HG02642 (cell line): ENCODE measurements at regions not wholly inside any gene's neighbourhood (a gene's known extent, or its start where the extent isn't known, plus 50 kb on each side); places are given as distances from the start of the nearest gene placed in this dataset.
A peak's percentile ranks its signal among the peaks of the same experiment; 100 is the strongest.
"Not testable (repeated sequence)": the region's sequence is repeated elsewhere in the genome, so short reads cannot be mapped to it uniquely, and the experiment has no call there.

Experiments
- ATAC-seq: cut with Tn5 transposase; IDR thresholded peaks from one replicate; pipeline ENCODE4 v1.9.1; 2021; ENCODE audit warnings: mild to moderate bottlenecking; ENCODE audit not compliant: unreplicated experiment, poor library complexity

- ATAC-seq, result no peak
Measured at GRCh38 chr3:25894101-25894500, 104.2 kb downstream of the OXSM start.

- no peak for ATAC-seq
Measured at GRCh38 chr3:25895031-25895430, 105.1 kb downstream of the OXSM start.

GRCh38 chr3:25895443-25895842 is 105.6 kb downstream of the OXSM start:
- ATAC-seq, result no peak

GRCh38 chr3:25897019-25897418 is 107.1 kb downstream of the OXSM start:
- ATAC-seq, result peak; percentile 70

GRCh38 chr3:25899352-25900101 is 109.6 kb downstream of the OXSM start:
- no peak for ATAC-seq

GRCh38 chr3:25900161-25900560 is 110.3 kb downstream of the OXSM start:
- ATAC-seq, result no peak

GRCh38 chr3:25901796-25902195 is 111.9 kb downstream of the OXSM start:
- no peak for ATAC-seq

GRCh38 chr3:25902586-25902985 is 112.7 kb downstream of the OXSM start:
- ATAC-seq, result no peak

- no peak for ATAC-seq
Measured at GRCh38 chr3:25903371-25904129, 113.7 kb downstream of the OXSM start.

- ATAC-seq, result no peak
Measured at GRCh38 chr3:25904206-25904605, 114.3 kb downstream of the OXSM start.

- ATAC-seq, result no peak
Measured at GRCh38 chr3:25906132-25906906, 116.4 kb downstream of the OXSM start.

- no peak for ATAC-seq
Measured at GRCh38 chr3:25907081-25907480, 117.2 kb downstream of the OXSM start.

- ATAC-seq, result no peak
Measured at GRCh38 chr3:25910105-25910504, 120.2 kb downstream of the OXSM start.

- no peak for ATAC-seq
Measured at GRCh38 chr3:25910997-25911396, 121.1 kb downstream of the OXSM start.

- ATAC-seq, result no peak
Measured at GRCh38 chr3:25911525-25912295, 121.8 kb downstream of the OXSM start.

- no peak for ATAC-seq
Measured at GRCh38 chr3:25913179-25913578, 123.3 kb downstream of the OXSM start.

GRCh38 chr3:25915673-25916072 is 125.8 kb downstream of the OXSM start:
- ATAC-seq, result no peak

GRCh38 chr3:25916321-25916720 is 126.4 kb downstream of the OXSM start:
- no peak for ATAC-seq

GRCh38 chr3:25931967-25932366 is 142.1 kb downstream of the OXSM start:
- ATAC-seq, result not testable (repeated sequence)
